ENCODE measurements at regions not wholly inside any gene's neighbourhood (a gene's known extent, or its start where the extent isn't known, plus 50 kb on each side); places are given as distances from the start of the nearest gene placed in this dataset.

DNA sequence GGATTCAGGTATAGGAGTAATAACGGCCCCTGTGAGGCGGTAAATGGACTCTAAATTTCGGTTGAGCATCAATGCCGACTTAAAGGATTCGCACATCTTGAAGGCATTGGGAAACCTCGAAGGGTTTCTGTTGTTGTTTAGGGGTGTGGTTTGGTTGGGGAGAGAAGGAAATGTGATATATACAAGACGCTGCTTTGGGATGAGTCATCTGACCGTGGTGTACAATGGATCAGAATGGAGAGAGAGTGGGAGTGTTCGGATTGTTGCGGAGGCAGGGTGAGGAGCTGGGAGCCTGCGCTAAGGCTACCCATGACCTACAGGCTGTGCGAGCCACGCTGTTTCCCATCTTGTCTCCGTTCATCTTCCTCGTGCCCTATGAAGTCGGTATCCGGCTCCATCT lies 60.4 kb upstream of the ERCC6L2 start:
- TF ChIP-seq, protein P1, sequence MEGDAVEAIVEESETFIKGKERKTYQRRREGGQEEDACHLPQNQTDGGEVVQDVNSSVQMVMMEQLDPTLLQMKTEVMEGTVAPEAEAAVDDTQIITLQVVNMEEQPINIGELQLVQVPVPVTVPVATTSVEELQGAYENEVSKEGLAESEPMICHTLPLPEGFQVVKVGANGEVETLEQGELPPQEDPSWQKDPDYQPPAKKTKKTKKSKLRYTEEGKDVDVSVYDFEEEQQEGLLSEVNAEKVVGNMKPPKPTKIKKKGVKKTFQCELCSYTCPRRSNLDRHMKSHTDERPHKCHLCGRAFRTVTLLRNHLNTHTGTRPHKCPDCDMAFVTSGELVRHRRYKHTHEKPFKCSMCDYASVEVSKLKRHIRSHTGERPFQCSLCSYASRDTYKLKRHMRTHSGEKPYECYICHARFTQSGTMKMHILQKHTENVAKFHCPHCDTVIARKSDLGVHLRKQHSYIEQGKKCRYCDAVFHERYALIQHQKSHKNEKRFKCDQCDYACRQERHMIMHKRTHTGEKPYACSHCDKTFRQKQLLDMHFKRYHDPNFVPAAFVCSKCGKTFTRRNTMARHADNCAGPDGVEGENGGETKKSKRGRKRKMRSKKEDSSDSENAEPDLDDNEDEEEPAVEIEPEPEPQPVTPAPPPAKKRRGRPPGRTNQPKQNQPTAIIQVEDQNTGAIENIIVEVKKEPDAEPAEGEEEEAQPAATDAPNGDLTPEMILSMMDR (IDR thresholded peaks at IDR 0.05): no peak

DNA sequence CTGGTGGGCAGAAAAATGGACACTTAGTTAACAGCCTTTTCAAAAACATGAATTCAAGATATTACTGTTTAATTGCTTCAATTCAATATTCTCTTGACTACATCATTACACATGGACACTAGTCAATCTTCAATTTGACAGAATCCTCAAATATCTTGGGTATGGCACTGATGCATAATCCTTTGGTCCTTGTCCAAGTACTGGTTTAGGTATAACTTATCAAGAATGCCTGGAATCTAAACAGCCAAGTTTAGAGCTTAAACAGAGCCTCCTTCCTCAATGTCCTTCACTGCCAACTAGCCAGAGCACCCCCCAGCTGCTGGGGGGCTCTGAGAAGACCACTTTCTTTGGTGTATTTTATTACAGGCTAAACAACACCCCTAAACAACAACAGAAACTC lies 61.6 kb upstream of the ERCC6L2 start:
- TF ChIP-seq, protein P1 (IDR thresholded peaks at IDR 0.05): no peak

DNA sequence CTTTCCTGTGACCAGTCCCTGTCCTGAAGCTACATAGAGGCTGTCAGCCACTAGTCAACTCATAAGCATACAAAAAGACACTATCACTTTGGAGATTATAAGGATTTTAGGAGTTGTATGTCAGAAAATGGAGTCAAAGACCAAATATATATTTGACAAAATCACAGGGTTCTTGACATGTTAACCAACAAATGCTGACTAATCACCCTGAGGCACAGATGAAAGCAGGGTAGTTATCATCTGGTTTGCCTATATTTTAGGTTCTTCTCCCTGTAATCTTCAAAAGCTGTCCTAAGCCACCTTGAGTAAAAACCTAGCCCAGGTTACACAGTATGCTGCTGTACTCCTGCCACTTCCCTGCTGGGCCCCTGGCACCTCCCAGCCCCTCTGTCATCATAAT lies 64.7 kb upstream of the ERCC6L2 start:
- TF ChIP-seq, protein P1 (IDR thresholded peaks at IDR 0.05): no peak

DNA sequence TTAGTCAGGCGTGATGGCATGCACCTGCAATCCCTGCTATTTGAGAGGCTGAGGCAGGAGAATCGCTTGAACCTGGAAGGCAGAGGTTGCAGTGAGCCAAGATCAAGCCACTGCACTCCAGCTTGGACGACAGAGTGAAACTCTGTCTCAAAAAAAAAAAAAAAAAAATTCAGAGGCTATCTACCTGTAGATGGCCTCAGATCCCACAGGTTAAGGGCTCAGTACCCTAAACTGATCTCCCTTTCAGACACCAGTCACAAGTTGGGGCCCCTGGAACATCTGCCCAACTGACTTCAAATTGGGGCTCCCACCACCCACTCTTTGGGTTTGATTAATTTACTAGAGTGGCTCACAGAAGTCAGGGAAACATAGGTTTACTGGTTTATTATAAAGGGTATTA lies 65.4 kb upstream of the ERCC6L2 start:
- TF ChIP-seq, protein P1 (IDR thresholded peaks at IDR 0.05): no peak; the same call in 1 of the 2 replicates

DNA sequence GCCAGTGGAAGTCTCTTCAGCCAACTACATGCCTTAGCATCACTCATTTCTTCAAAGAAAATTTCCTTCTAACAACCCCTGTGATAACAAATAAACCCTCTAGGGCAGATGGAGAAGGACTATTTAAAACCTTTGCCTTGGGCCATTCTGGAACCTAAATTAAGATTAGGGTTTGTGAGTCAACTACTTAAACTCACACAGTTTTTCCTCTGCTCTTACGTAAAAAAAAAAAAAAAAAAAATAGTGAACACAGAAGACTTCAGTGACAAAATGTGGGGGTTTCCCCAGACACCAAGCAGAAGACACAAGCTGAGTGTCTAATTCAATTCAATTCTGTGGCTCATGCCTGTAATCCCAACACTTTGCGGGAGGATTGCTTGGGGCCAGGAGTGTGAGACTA lies 65.8 kb upstream of the ERCC6L2 start:
- TF ChIP-seq, protein P1 (IDR thresholded peaks at IDR 0.05): no peak

DNA sequence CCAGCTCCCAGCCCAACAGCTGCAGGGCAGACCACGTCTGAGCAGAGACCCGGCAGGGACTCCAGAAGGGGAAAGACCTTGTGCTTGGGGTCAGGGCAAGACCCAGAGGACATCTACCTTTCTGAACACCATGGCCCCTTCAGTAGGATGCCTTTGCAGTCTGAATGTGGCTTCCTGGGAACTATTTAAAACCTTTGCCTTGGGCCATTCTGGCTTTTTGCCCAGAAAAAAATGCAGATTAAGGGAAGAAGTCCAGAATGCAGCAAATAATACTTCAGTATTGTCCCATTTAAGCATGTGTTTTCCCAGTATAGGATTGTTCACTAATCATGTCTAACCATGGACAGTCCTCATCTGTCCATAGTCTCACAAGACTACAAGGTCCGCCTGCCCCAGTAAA lies 67.5 kb upstream of the ERCC6L2 start:
- TF ChIP-seq, protein P1 (IDR thresholded peaks at IDR 0.05): no peak

DNA sequence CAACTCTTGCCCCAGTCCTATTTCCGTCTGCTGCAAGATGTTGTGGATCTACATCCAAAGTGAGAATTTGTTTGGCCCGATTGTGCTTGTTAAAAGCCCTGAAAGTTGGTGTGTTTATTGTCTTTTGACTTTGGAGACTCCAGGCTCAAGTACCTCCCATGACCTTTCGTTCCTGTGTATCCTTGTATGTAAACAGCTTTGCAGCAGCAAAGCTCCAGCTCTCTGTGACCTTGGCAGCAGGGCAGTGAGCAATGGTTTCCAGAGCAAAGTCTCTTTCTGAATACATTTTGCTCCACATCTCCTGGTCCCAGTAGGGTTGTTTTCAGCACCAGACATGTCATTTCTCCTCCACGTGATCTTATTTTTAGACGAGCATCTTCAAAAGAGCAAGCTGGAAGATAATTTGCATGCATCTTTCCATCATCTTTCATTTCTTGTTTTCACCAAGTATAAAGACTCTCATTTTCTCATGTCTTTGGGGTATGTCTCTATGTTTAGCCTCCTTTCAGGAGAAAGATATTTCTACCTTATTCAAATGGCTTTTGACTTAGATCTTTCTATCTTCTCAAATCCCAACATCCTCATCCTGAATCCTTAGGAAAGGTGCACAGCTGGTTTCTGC lies 68.1 kb upstream of the ERCC6L2 start:
- TF ChIP-seq, protein P1 (IDR thresholded peaks at IDR 0.05): no peak

DNA sequence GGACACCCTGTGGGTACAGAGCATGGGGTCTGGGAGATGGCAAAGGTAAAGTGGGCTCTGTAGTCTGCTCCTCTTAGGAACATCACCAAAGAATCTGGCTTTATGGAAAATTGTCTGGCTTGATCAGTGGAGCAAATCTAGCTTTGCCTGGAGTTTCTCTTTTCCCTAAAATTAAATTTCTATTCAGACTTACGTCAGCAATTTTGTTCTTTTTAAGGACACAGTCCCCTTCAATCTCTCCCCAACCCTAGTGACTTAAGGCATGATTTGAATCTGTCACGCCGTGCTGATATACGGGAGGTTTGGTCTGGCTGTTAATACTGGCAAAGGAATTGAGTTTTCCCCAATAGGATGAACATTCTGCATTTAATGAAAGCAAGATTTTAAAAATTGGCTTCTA lies 72.3 kb upstream of the ERCC6L2 start:
- TF ChIP-seq, protein P1 (IDR thresholded peaks at IDR 0.05): no peak
